ENCODE measurements at regions not wholly inside any gene's neighbourhood (a gene's known extent, or its start where the extent isn't known, plus 50 kb on each side); places are given as distances from the start of the nearest gene placed in this dataset.

DNA sequence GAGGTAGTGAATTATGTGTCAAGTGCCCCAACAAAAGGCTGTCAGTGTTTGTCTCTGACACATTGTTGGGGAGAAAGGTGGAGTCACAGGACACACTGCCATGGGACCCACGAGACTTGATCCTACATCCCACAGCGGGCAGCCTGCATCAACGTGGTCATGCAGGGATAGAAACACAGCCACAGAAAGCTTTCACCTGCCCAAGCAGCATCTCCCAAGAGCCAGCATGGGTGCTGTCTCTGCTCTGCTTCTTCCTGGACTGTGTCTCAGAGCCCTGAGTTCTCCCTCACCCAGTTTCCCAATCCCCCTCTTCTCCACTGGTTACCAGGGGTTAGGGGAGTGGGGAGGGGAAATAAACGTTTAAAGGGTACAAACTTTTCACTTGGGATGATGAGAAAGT, 97.2 kb downstream of the VPREB1 start:
- Mint-ChIP-seq H3K4me1 (no peaks in the 10 kb centered on the region), H3K27me3 (ENCODE audit: low read depth) (peaks cover 63% of the 10 kb centered on the region), H3K36me3 (ENCODE audit: low read depth) (no peaks in the 10 kb centered on the region), H3K9me3 (no peaks in the 10 kb centered on the region), H3K4me3 (no peak overlapping the region), H3K27ac (no peak overlapping the region)
- TF ChIP-seq, protein P1, sequence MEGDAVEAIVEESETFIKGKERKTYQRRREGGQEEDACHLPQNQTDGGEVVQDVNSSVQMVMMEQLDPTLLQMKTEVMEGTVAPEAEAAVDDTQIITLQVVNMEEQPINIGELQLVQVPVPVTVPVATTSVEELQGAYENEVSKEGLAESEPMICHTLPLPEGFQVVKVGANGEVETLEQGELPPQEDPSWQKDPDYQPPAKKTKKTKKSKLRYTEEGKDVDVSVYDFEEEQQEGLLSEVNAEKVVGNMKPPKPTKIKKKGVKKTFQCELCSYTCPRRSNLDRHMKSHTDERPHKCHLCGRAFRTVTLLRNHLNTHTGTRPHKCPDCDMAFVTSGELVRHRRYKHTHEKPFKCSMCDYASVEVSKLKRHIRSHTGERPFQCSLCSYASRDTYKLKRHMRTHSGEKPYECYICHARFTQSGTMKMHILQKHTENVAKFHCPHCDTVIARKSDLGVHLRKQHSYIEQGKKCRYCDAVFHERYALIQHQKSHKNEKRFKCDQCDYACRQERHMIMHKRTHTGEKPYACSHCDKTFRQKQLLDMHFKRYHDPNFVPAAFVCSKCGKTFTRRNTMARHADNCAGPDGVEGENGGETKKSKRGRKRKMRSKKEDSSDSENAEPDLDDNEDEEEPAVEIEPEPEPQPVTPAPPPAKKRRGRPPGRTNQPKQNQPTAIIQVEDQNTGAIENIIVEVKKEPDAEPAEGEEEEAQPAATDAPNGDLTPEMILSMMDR (IDR thresholded peaks at IDR 0.05; ENCODE audit: unreplicated experiment in 3 of 3), result no peak

DNA sequence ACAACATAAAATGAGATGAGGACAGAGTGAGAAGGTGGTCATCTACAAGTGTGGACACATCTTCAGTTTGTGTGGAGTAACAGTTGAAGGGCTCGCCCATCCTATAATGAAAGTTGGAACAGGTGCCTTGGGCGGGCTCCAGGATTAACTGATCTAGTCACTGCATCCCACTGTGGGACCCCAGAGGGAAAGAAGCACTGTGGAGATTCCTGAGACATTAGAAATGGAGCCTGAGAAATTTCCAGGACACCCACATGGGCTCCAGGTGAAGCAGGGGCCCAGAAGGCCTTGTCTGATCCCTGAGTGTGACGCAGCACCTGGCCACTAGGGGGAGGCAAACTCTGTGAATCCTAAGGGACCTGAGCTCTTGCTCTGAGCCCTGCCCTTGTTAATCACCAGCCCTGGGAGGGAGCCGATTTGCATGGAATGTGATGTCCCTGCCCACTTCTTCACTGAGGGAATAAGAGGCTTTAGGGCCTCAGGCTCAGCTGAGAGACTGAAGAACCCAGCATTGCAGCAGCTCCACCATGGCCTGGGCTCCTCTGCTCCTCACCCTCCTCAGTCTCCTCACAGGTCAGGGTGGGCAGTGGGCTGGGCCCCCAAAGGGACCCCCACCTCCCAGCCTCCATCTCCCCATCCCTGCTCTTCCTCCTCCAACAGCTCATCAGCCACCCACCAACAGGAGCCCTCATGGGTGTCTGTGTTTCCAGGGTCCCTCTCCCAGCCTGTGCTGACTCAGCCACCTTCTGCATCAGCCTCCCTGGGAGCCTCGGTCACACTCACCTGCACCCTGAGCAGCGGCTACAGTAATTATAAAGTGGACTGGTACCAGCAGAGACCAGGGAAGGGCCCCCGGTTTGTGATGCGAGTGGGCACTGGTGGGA, 98.4 kb downstream of the VPREB1 start:
- Mint-ChIP-seq H3K4me3 (no peak overlapping the region), H3K27ac (no peak overlapping the region), H3K36me3 (ENCODE audit: low read depth) (no peaks in the 10 kb centered on the region), H3K9me3 (no peaks in the 10 kb centered on the region), H3K27me3 (ENCODE audit: low read depth) (peaks cover 62% of the 10 kb centered on the region), H3K4me1 (no peaks in the 10 kb centered on the region)
- TF ChIP-seq, protein P1 (IDR thresholded peaks at IDR 0.05; ENCODE audit: unreplicated experiment in 3 of 3), result peak; percentile 75 to 87 (median 77)

DNA sequence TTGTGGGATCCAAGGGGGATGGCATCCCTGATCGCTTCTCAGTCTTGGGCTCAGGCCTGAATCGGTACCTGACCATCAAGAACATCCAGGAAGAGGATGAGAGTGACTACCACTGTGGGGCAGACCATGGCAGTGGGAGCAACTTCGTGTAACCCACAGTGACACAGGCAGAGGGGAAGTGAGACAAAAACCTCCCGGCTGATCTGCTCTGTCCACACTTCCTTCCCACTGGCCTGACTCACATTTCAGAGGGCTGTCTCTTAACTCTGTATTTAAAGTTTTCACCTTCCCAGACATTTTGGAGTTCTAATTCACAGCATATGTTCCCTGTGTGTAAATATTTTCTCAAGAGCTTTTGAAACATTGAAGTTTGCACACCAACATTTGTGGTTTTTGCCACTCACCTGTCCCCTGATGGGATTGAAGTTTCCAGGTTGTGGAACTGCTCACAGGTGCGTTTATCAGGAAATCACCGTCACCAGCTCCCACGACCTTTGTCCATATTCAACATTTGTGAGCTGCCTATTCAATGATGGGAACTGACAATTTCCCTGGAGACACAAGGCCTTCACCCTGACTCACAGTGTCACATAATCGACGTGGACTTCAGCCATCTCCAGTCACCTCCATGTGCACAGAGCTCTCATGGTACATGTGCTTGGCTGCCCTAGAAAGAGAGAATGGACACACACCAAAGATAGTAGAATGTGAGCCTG, 99.2 kb downstream of the VPREB1 start:
- H3K4me3 Mint-ChIP-seq, result no peak overlapping the region

DNA sequence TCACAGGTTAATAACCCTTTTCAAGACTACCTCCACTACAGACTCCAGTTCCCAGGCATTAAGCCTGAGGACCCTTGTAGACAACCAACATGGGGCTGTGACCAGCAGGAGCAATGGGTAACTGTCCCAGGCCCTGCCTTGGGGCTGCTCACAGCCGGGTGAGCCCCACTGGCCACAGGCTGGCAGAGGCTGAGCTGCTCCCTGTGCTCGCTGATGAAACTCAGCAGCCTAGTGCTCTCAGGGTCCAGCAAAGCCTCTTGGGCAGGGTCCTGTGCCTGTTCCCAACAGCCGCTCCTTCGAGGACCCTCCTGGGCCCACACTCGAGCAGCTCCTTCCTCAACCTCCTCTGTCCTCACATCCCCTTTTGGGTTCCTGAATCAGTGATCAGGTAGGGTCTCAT, 99.8 kb downstream of the VPREB1 start:
- Mint-ChIP-seq H3K27me3 (ENCODE audit: low read depth) (peaks cover 62% of the 10 kb centered on the region), H3K36me3 (ENCODE audit: low read depth) (no peaks in the 10 kb centered on the region), H3K4me1 (no peaks in the 10 kb centered on the region), H3K9me3 (no peaks in the 10 kb centered on the region), H3K27ac (no peak overlapping the region), H3K4me3 (no peak overlapping the region)
- TF ChIP-seq, protein P1 (IDR thresholded peaks at IDR 0.05; ENCODE audit: unreplicated experiment in 3 of 3), result no peak

More for the DNA sequence above, 99.2 kb downstream of the VPREB1 start:
- TF ChIP-seq, protein P1 (IDR thresholded peaks at IDR 0.05; ENCODE audit: unreplicated experiment in 3 of 3), result no peak
- Mint-ChIP-seq H3K27ac (no peak overlapping the region), H3K4me1 (no peaks in the 10 kb centered on the region), H3K27me3 (ENCODE audit: low read depth) (peaks cover 62% of the 10 kb centered on the region), H3K36me3 (ENCODE audit: low read depth) (no peaks in the 10 kb centered on the region), H3K9me3 (no peaks in the 10 kb centered on the region)

DNA sequence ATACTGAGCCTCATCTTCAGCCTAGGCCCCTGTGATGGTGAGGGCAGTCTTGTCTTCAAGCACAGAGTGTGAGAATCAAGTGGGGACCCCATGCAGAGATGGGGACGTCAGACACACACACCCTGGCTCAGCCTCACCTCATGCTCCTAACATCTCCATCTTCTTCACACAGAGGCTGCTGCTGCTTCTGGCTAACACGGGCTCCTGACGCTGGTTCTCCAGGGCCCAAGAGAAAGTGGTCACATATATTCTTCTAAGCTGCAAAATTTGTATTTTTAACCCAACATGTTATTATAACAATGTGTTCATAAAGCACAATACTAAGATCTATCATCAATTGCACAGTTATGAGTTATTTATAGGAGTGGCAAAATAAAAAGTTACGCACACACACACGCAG, 101.2 kb downstream of the VPREB1 start:
- Mint-ChIP-seq H3K27me3 (ENCODE audit: low read depth) (peaks cover 62% of the 10 kb centered on the region), H3K9me3 (no peaks in the 10 kb centered on the region), H3K4me3 (no peak overlapping the region), H3K36me3 (ENCODE audit: low read depth) (no peaks in the 10 kb centered on the region), H3K27ac (no peak overlapping the region), H3K4me1 (no peaks in the 10 kb centered on the region)
- TF ChIP-seq, protein P1 (IDR thresholded peaks at IDR 0.05; ENCODE audit: unreplicated experiment in 3 of 3), result no peak
